ENCODE measurements at regions not wholly inside any gene's neighbourhood (a gene's known extent, or its start where the extent isn't known, plus 50 kb on each side); places are given as distances from the start of the nearest gene placed in this dataset.
"Not testable (repeated sequence)": the region's sequence is repeated elsewhere in the genome, so short reads cannot be mapped to it uniquely, and the experiment has no call there.

GRCh38 chr6:137813308-137813970 lies 53.6 kb upstream of the TNFAIP3 start:
- H3K4me3 ChIP-seq, result no peak overlapping the region
- no peak for ATAC-seq (replicated peaks in 6 of 8)
- 20 to 100% (median 90%) methylated on average over 1 to 3 of the region's 4 CpGs; no CpG with 5 or more reads in 2 of the 10 experiments for WGBS, 10 experiments
- no peak overlapping the region for H3K27ac ChIP-seq
- in situ Hi-C loops (cut with MboI; ENCODE audit: low pct_unique_long_range_greater_than_20kb in 2 of 9, low sequenced_read_pairs in 9 of 9, unreplicated experiment in 9 of 9), result no loop called here
- H3K4me1 ChIP-seq (replicated peaks in 1 of 2), result no peaks in the 10 kb centered on the region

DNA sequence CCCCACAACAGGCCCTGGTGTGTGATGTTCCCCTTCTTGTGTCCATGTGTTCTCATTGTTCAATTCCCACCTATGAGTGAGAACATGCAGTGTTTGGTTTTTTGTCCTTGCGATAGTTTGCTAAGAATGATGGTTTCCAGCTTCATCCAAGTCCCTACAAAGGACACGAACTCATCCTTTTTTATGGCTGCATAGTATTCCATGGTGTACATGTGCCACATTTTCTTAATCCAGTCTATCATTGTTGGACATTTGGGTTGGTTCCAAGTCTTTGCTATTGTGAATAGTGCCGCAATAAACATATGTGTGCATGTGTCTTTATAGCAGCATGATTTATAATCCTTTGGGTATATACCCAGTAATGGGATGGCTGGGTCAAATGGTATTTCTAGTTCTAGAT lies 53.0 kb upstream of the TNFAIP3 start:
- H3K27ac ChIP-seq; H3K4me3 ChIP-seq; in situ Hi-C loops (cut with MboI; ENCODE audit: low pct_unique_long_range_greater_than_20kb in 2 of 9, low sequenced_read_pairs in 9 of 9, unreplicated experiment in 9 of 9); ATAC-seq (replicated peaks in 6 of 8); H3K4me1 ChIP-seq (replicated peaks in 1 of 2): not testable (repeated sequence)
- whole genome bisulfite sequencing, 10 experiments, result no CpG with 5 or more reads among the region's 3 CpGs

- H3K27ac ChIP-seq, result no peak overlapping the region
- no peak overlapping the region for H3K4me3 ChIP-seq
- in situ Hi-C loops (cut with MboI; ENCODE audit: low pct_unique_long_range_greater_than_20kb in 2 of 9, low sequenced_read_pairs in 9 of 9, unreplicated experiment in 9 of 9), result no loop called here
- H3K4me1 ChIP-seq (replicated peaks in 1 of 2), result no peaks in the 10 kb centered on the region
- ATAC-seq (replicated peaks in 6 of 8), result no peak
- WGBS, 10 experiments, result 60 to 100% (median 86%) methylated on average over 1 of the region's 1 CpG; no CpG with 5 or more reads in 6 of the 10 experiments
Measured at GRCh38 chr6:137815692-137816091, 51.4 kb upstream of the TNFAIP3 start.

DNA sequence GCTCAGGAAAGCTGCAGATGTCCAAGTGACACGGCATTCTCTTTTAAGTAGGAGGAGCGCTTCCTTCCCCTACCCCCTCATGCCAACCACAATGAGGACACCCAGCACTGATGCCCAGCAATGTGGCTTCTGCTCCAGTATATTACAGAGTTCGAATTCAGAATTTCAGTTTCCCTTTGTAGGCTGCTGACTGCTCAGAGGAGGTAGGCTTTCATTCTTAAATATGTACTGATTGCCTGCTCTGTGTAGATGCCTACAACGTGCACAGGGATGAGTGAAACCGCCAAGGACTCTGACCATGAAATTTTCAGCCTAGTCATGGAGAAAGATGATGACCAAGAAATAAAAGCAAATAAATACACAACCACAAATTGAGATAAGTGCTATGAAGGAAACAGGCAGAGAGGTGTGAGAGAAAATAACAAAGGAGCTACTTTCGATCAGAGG lies 50.9 kb upstream of the TNFAIP3 start:
- 26 to 100% (median 78%) methylated on average over 1 to 4 of the region's 6 CpGs; no CpG with 5 or more reads in 2 of the 10 experiments for WGBS, 10 experiments
- Histone ChIP-seq H3K27ac (no peak overlapping the region), H3K4me1 (replicated peaks in 1 of 2) (no peaks in the 10 kb centered on the region), H3K4me3 (no peak overlapping the region)
- in situ Hi-C loops (cut with MboI; ENCODE audit: low pct_unique_long_range_greater_than_20kb in 2 of 9, low sequenced_read_pairs in 9 of 9, unreplicated experiment in 9 of 9), result no loop called here
- no peak for ATAC-seq (replicated peaks in 6 of 8)

GRCh38 chr6:137816688-137817618 lies 50.1 kb upstream of the TNFAIP3 start:
- Histone ChIP-seq H3K4me3 (no peak overlapping the region), H3K27ac (no peak overlapping the region), H3K4me1 (replicated peaks in 1 of 2) (no peaks in the 10 kb centered on the region)
- in situ Hi-C loops (cut with MboI; ENCODE audit: low pct_unique_long_range_greater_than_20kb in 2 of 9, low sequenced_read_pairs in 9 of 9, unreplicated experiment in 9 of 9), result no loop called here
- peak in 2 of 8 experiments; percentile 26 to 52 for ATAC-seq (replicated peaks in 6 of 8)
- WGBS, 10 experiments, result 40 to 100% (median 86%) methylated on average over 1 to 7 of the region's 8 CpGs; no CpG with 5 or more reads in 3 of the 10 experiments

Measured in motor neuron (in vitro differentiated cells).